WTC11 (cell line): ENCODE measurements at regions not wholly inside any gene's neighbourhood (a gene's known extent, or its start where the extent isn't known, plus 50 kb on each side); places are given as distances from the start of the nearest gene placed in this dataset.

Experiments used
- CTCF ChIP-seq: fragments of 200-600 bp; IDR thresholded peaks from 2 replicates; pipeline ENCODE4 v1.8.0; 2022; ENCODE audit warnings: antibody characterized with exemption
- ELF4 ChIP-seq: sonication (generic); formaldehyde crosslinking; IDR thresholded peaks from 2 replicates; pipeline ENCODE4 v1.8.1; 2022; ENCODE audit warnings: low read depth, mild to moderate bottlenecking, moderate library complexity, missing genetic modification reagents
- EMX1 ChIP-seq: fragments of 250-450 bp; sonication (Bioruptor Pico); IDR thresholded peaks from 2 replicates; pipeline ENCODE4 v1.8.0; 2021; ENCODE audit warnings: mild to moderate bottlenecking
- GABPB1 ChIP-seq: sonication (generic); formaldehyde crosslinking; IDR thresholded peaks from 2 replicates; pipeline ENCODE4 v1.8.1; 2023; ENCODE audit warnings: mild to moderate bottlenecking, missing genetic modification reagents
- RELA ChIP-seq: sonication (generic); formaldehyde crosslinking; IDR thresholded peaks from 2 replicates; pipeline ENCODE4 v1.8.1; 2022; ENCODE audit warnings: missing genetic modification reagents, mild to moderate bottlenecking, borderline replicate concordance
- TEAD1 ChIP-seq: sonication (generic); formaldehyde crosslinking; IDR thresholded peaks from 2 replicates; pipeline ENCODE4 v1.8.0; 2022; ENCODE audit warnings: mild to moderate bottlenecking, missing genetic modification reagents
- USF2 ChIP-seq: sonication (generic); formaldehyde crosslinking; IDR thresholded peaks from 2 replicates; pipeline ENCODE4 v1.8.1; 2023; ENCODE audit warnings: mild to moderate bottlenecking, missing genetic modification reagents, moderate library complexity
- ZNF532 ChIP-seq: fragments of 250-450 bp; sonication (Bioruptor Pico); IDR thresholded peaks from 2 replicates; pipeline ENCODE4 v1.9.0; 2021; ENCODE audit warnings: mild to moderate bottlenecking, borderline replicate concordance
- TF ChIP-seq, protein P1 (sequence below): sonication (generic); formaldehyde crosslinking; IDR thresholded peaks from 2 replicates; pipeline ENCODE4 v1.8.0; 2022; ENCODE audit warnings: mild to moderate bottlenecking, missing genetic modification reagents
- TF ChIP-seq, protein P2 (sequence below): sonication (generic); formaldehyde crosslinking; IDR thresholded peaks from 2 replicates; pipeline ENCODE4 v1.8.1; 2022; ENCODE audit warnings: low read depth, missing genetic modification reagents, borderline replicate concordance
- TF ChIP-seq, protein P3 (sequence below): sonication (generic); formaldehyde crosslinking; IDR thresholded peaks from 2 replicates; pipeline ENCODE4 v1.8.1; 2023; ENCODE audit warnings: mild to moderate bottlenecking, missing genetic modification reagents
- TF ChIP-seq, protein P4 (sequence below): sonication (generic); formaldehyde crosslinking; IDR thresholded peaks from 2 replicates; pipeline ENCODE4 v1.8.0; 2023; ENCODE audit warnings: missing genetic modification reagents, mild to moderate bottlenecking, borderline replicate concordance

- TF ChIP-seq USF2 (no peak), GABPB1 (CRISPR knock-in tag) (no peak), RELA (CRISPR knock-in tag) (no peak), CTCF (no peak), TEAD1 (CRISPR knock-in tag) (no peak), EMX1 (CRISPR knock-in tag) (no peak), ZNF532 (CRISPR knock-in tag) (no peak), ELF4 (no peak)
- TF ChIP-seq, protein P1, sequence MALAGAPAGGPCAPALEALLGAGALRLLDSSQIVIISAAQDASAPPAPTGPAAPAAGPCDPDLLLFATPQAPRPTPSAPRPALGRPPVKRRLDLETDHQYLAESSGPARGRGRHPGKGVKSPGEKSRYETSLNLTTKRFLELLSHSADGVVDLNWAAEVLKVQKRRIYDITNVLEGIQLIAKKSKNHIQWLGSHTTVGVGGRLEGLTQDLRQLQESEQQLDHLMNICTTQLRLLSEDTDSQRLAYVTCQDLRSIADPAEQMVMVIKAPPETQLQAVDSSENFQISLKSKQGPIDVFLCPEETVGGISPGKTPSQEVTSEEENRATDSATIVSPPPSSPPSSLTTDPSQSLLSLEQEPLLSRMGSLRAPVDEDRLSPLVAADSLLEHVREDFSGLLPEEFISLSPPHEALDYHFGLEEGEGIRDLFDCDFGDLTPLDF (CRISPR knock-in tag): no peak
- TF ChIP-seq, protein P2, sequence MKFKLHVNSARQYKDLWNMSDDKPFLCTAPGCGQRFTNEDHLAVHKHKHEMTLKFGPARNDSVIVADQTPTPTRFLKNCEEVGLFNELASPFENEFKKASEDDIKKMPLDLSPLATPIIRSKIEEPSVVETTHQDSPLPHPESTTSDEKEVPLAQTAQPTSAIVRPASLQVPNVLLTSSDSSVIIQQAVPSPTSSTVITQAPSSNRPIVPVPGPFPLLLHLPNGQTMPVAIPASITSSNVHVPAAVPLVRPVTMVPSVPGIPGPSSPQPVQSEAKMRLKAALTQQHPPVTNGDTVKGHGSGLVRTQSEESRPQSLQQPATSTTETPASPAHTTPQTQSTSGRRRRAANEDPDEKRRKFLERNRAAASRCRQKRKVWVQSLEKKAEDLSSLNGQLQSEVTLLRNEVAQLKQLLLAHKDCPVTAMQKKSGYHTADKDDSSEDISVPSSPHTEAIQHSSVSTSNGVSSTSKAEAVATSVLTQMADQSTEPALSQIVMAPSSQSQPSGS (CRISPR knock-in tag): no peak
- TF ChIP-seq, protein P3, sequence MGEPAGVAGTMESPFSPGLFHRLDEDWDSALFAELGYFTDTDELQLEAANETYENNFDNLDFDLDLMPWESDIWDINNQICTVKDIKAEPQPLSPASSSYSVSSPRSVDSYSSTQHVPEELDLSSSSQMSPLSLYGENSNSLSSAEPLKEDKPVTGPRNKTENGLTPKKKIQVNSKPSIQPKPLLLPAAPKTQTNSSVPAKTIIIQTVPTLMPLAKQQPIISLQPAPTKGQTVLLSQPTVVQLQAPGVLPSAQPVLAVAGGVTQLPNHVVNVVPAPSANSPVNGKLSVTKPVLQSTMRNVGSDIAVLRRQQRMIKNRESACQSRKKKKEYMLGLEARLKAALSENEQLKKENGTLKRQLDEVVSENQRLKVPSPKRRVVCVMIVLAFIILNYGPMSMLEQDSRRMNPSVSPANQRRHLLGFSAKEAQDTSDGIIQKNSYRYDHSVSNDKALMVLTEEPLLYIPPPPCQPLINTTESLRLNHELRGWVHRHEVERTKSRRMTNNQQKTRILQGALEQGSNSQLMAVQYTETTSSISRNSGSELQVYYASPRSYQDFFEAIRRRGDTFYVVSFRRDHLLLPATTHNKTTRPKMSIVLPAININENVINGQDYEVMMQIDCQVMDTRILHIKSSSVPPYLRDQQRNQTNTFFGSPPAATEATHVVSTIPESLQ (CRISPR knock-in tag): no peak
- TF ChIP-seq, protein P4, sequence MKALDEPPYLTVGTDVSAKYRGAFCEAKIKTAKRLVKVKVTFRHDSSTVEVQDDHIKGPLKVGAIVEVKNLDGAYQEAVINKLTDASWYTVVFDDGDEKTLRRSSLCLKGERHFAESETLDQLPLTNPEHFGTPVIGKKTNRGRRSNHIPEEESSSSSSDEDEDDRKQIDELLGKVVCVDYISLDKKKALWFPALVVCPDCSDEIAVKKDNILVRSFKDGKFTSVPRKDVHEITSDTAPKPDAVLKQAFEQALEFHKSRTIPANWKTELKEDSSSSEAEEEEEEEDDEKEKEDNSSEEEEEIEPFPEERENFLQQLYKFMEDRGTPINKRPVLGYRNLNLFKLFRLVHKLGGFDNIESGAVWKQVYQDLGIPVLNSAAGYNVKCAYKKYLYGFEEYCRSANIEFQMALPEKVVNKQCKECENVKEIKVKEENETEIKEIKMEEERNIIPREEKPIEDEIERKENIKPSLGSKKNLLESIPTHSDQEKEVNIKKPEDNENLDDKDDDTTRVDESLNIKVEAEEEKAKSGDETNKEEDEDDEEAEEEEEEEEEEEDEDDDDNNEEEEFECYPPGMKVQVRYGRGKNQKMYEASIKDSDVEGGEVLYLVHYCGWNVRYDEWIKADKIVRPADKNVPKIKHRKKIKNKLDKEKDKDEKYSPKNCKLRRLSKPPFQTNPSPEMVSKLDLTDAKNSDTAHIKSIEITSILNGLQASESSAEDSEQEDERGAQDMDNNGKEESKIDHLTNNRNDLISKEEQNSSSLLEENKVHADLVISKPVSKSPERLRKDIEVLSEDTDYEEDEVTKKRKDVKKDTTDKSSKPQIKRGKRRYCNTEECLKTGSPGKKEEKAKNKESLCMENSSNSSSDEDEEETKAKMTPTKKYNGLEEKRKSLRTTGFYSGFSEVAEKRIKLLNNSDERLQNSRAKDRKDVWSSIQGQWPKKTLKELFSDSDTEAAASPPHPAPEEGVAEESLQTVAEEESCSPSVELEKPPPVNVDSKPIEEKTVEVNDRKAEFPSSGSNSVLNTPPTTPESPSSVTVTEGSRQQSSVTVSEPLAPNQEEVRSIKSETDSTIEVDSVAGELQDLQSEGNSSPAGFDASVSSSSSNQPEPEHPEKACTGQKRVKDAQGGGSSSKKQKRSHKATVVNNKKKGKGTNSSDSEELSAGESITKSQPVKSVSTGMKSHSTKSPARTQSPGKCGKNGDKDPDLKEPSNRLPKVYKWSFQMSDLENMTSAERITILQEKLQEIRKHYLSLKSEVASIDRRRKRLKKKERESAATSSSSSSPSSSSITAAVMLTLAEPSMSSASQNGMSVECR (CRISPR knock-in tag): no peak
Measured at GRCh38 chr9:7325995-7326394, 473.6 kb downstream of the DMAC1 start (continued).
